Mucosa of rectum (tissue), 2 donors: ENCODE measurements at regions not wholly inside any gene's neighbourhood (a gene's known extent, or its start where the extent isn't known, plus 50 kb on each side); places are given as distances from the start of the nearest gene placed in this dataset.

ENCODE experiments used
- H3K27ac ChIP-seq, 2 donors: one replicate each; pipeline ENCODE4 v1.7.0; 2013; ENCODE audit warnings: inconsistent platforms in 2 of 2, low read depth in 2 of 2, low read length in 2 of 2
- H3K27me3 ChIP-seq, 2 donors: one replicate each; pipeline ENCODE4 v1.7.0; 2013; ENCODE audit warnings: low read length in 2 of 2; ENCODE audit not compliant: control insufficient read depth in 2 of 2, insufficient read depth in 2 of 2
- H3K36me3 ChIP-seq, 2 donors: one replicate each; pipeline ENCODE4 v1.7.0; 2013; ENCODE audit warnings: low read length in 2 of 2; ENCODE audit not compliant: control insufficient read depth in 2 of 2, insufficient read depth in 2 of 2
- H3K4me1 ChIP-seq, 2 donors: one replicate each; pipeline ENCODE4 v1.7.0; 2013; ENCODE audit warnings: low read length in 2 of 2, mild to moderate bottlenecking in 1 of 2; ENCODE audit not compliant: control insufficient read depth in 2 of 2, insufficient read depth in 2 of 2
- H3K4me3 ChIP-seq, 2 donors: one replicate each; pipeline ENCODE4 v1.7.0; 2013; ENCODE audit warnings: low read length in 2 of 2
- H3K9ac ChIP-seq, 2 donors: one replicate each; pipeline ENCODE4 v1.7.0; 2013; ENCODE audit warnings: low read length in 2 of 2, low read depth in 1 of 2, mild to moderate bottlenecking in 1 of 2
- H3K9me3 ChIP-seq, 2 donors: one replicate each; pipeline ENCODE4 v1.7.0; 2013; ENCODE audit warnings: low read length in 2 of 2; ENCODE audit not compliant: control insufficient read depth in 2 of 2
- donor health status: healthy.
- donor health status: Normal muscosa, but diverticular disease.

DNA sequence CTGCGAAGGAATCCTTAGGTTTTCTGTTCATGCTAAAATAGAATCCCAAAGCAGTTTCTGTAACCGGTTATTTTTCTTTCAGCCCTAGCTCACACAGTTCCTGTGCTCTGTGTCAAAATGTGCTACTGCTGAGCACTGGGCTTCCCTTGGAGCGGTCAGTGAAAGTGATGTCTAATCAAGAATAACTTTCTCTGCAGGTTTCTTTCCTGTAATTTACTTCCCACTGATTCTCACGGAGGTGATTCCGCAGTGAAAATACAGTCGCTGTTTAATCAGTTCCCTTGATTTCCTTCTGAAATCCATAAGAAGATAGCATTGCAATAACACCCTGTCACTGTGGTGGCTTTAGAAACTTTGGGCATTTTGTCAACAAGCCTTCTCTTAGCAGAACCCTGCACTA lies 112.0 kb upstream of the ISL1 start:
- no peaks in the 10 kb centered on the region for H3K9me3 ChIP-seq
- no peaks in the 10 kb centered on the region for H3K4me1 ChIP-seq
- no peaks in the 10 kb centered on the region for H3K27me3 ChIP-seq
- H3K9ac ChIP-seq, result no peak overlapping the region
- no peaks in the 10 kb centered on the region for H3K36me3 ChIP-seq
- no peak overlapping the region for H3K4me3 ChIP-seq
- no peak overlapping the region for H3K27ac ChIP-seq

- Histone ChIP-seq H3K4me1 (no peaks in the 10 kb centered on the region), H3K27ac (no peak overlapping the region), H3K9me3 (no peaks in the 10 kb centered on the region), H3K4me3 (no peak overlapping the region), H3K36me3 (no peaks in the 10 kb centered on the region), H3K27me3 (no peaks in the 10 kb centered on the region), H3K9ac (no peak overlapping the region)
These were observed 110.2 kb upstream of the ISL1 start for GRCh38 chr5:51273021-51273420.

GRCh38 chr5:51273871-51274270 lies 109.4 kb upstream of the ISL1 start:
- Histone ChIP-seq H3K4me1 (no peaks in the 10 kb centered on the region), H3K4me3 (no peak overlapping the region), H3K27me3 (no peaks in the 10 kb centered on the region), H3K27ac (no peak overlapping the region), H3K9ac (no peak overlapping the region), H3K9me3 (no peaks in the 10 kb centered on the region), H3K36me3 (no peaks in the 10 kb centered on the region)

DNA sequence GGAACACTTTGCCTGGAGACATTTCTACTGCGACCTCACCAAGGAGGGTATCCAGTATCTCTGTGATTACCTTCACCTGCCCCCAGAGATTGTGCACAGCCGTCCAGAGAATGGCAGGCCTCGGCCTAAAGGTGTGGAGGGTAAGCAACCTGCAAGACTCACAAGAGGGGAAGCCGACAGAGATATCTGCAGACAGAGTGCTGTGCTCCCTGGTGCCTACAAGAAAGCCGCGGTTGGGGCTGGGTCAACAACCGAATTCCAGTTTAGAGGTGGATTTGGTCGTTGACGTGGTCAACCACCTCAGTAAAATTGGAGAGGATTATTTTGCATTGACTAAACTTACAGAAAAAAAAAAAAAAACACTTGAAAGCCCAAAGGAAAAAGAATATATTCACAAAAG lies 107.8 kb upstream of the ISL1 start:
- Histone ChIP-seq H3K27ac (no peak overlapping the region), H3K4me3 (no peak overlapping the region), H3K4me1 (no peaks in the 10 kb centered on the region), H3K9me3 (no peaks in the 10 kb centered on the region), H3K9ac (no peak overlapping the region), H3K27me3 (no peaks in the 10 kb centered on the region), H3K36me3 (no peaks in the 10 kb centered on the region)

GRCh38 chr5:51276250-51276649 lies 107.0 kb upstream of the ISL1 start:
- Histone ChIP-seq H3K9ac (no peak overlapping the region), H3K36me3 (no peaks in the 10 kb centered on the region), H3K27me3 (no peaks in the 10 kb centered on the region), H3K4me1 (no peaks in the 10 kb centered on the region), H3K4me3 (no peak overlapping the region), H3K27ac (no peak overlapping the region), H3K9me3 (no peaks in the 10 kb centered on the region)

GRCh38 chr5:51278539-51278938 lies 104.7 kb upstream of the ISL1 start:
- Histone ChIP-seq H3K27me3 (no peaks in the 10 kb centered on the region), H3K36me3 (no peaks in the 10 kb centered on the region), H3K9me3 (no peaks in the 10 kb centered on the region), H3K4me1 (no peaks in the 10 kb centered on the region), H3K27ac (no peak overlapping the region), H3K9ac (no peak overlapping the region), H3K4me3 (no peak overlapping the region)

DNA sequence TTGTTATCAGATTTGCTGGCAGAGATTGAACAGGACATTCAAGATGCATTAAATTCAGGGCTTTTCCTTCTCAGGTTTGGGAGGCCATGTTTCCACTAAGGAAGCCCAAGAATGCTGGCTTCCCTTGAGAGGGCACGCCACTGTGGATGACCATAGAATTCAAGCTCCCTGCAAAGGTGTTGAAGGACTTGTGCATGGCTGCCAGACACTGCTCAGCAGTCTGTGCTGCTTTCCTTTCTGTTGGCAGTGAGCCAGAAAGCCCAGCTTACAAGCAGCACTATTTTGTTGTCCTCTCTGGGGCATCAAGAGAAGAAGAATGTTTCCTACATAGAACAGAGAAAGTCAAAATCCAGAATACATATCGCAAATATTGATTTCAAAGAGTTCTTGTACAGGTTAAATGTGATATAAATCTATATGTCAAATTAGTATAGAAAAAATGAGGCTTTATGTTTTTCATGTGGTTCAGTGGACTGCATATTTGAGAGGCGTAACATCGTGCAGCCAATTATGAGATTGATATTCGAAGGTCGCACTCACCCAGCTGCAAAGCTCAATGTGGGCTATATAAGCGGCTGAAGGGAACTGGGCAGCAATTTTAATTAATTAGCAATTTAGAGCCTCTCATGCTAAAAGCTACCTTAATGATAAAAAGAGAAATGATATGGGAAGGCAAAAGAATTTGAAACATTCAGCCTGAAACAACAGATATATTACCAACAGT lies 103.1 kb upstream of the ISL1 start:
- H3K27ac ChIP-seq, result no peak overlapping the region
- no peak overlapping the region for H3K9ac ChIP-seq
- no peaks in the 10 kb centered on the region for H3K4me1 ChIP-seq
- no peaks in the 10 kb centered on the region for H3K9me3 ChIP-seq
- no peaks in the 10 kb centered on the region for H3K27me3 ChIP-seq
- H3K4me3 ChIP-seq, result no peak overlapping the region
- no peaks in the 10 kb centered on the region for H3K36me3 ChIP-seq

GRCh38 chr5:51286046-51286445 lies 97.2 kb upstream of the ISL1 start:
- Histone ChIP-seq H3K4me1 (no peaks in the 10 kb centered on the region), H3K9me3 (no peaks in the 10 kb centered on the region), H3K4me3 (no peak overlapping the region), H3K36me3 (no peaks in the 10 kb centered on the region), H3K9ac (no peak overlapping the region), H3K27me3 (no peaks in the 10 kb centered on the region), H3K27ac (no peak overlapping the region)

- no peaks in the 10 kb centered on the region for H3K4me1 ChIP-seq
- no peaks in the 10 kb centered on the region for H3K27me3 ChIP-seq
- H3K4me3 ChIP-seq, result no peak overlapping the region
- no peaks in the 10 kb centered on the region for H3K9me3 ChIP-seq
- no peak overlapping the region for H3K9ac ChIP-seq
- H3K27ac ChIP-seq, result no peak overlapping the region
- H3K36me3 ChIP-seq, result no peaks in the 10 kb centered on the region
These were observed 80.9 kb upstream of the ISL1 start for GRCh38 chr5:51302343-51302742.

- Histone ChIP-seq H3K27ac (no peak overlapping the region), H3K36me3 (no peaks in the 10 kb centered on the region), H3K9ac (no peak overlapping the region), H3K9me3 (no peaks in the 10 kb centered on the region), H3K27me3 (no peaks in the 10 kb centered on the region), H3K4me1 (no peaks in the 10 kb centered on the region), H3K4me3 (no peak overlapping the region)
These were observed 56.4 kb upstream of the ISL1 start for GRCh38 chr5:51326844-51327243.
